ENCODE measurements at regions not wholly inside any gene's neighbourhood (a gene's known extent, or its start where the extent isn't known, plus 50 kb on each side); places are given as distances from the start of the nearest gene placed in this dataset.

DNA sequence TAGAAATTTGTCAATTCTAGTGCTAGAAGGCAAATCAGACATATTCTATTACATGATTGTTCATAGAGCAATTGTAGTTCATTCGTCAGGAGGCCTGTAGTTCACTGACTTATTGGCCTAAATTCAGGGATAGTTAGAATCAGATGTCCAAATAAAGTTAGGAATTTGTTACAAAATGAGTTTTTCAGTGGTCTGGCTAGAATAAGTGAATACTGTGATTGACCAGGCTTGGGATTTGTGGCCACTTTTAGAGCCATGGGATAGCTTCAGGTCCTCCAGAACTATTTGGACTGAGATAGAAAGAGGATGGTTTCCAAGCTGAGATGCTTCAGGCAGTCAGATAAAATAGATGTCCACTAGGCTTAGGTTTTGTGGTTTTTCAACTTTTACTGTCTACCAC lies 199.1 kb upstream of the MPDZ start:
- no peak overlapping the region for H3K18ac ChIP-seq (ENCODE audit: insufficient read length, low read depth, low read length)
- no peak overlapping the region for H2BK20ac ChIP-seq (ENCODE audit: low read depth, low read length, poor library complexity, severe bottlenecking)
- H2AK5ac ChIP-seq (ENCODE audit: insufficient read length, low read length) = no peak overlapping the region
- no peaks in the 10 kb centered on the region for H3K23me2 ChIP-seq (ENCODE audit: insufficient read length, low read depth, low read length, poor library complexity, severe bottlenecking)
- H3K14ac ChIP-seq (ENCODE audit: insufficient read depth, low read length) = no peak overlapping the region
- no peak overlapping the region for H2BK120ac ChIP-seq (ENCODE audit: low read depth, low read length, poor library complexity, severe bottlenecking)
- no peaks in the 10 kb centered on the region for H3K79me2 ChIP-seq (ENCODE audit: insufficient read depth, low read length)
- peaks cover 17 to 24% of the 10 kb centered on the region in 2 experiments for H3K9me3 Mint-ChIP-seq
- TF ChIP-seq, protein P1, sequence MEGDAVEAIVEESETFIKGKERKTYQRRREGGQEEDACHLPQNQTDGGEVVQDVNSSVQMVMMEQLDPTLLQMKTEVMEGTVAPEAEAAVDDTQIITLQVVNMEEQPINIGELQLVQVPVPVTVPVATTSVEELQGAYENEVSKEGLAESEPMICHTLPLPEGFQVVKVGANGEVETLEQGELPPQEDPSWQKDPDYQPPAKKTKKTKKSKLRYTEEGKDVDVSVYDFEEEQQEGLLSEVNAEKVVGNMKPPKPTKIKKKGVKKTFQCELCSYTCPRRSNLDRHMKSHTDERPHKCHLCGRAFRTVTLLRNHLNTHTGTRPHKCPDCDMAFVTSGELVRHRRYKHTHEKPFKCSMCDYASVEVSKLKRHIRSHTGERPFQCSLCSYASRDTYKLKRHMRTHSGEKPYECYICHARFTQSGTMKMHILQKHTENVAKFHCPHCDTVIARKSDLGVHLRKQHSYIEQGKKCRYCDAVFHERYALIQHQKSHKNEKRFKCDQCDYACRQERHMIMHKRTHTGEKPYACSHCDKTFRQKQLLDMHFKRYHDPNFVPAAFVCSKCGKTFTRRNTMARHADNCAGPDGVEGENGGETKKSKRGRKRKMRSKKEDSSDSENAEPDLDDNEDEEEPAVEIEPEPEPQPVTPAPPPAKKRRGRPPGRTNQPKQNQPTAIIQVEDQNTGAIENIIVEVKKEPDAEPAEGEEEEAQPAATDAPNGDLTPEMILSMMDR (conservative IDR thresholded peaks at IDR 0.05) = no peak
- no peak overlapping the region for H2BK15ac ChIP-seq (ENCODE audit: low read depth, low read length)
- no peak overlapping the region for H4K5ac ChIP-seq (ENCODE audit: insufficient read length, low read depth, low read length)
- no peak overlapping the region for H3K56ac ChIP-seq (ENCODE audit: insufficient read length, low read depth, low read length)
- no peak overlapping the region for H3K27ac ChIP-seq (ENCODE audit: insufficient read length, low read depth, low read length)
- no peak overlapping the region for H3T11ph ChIP-seq (ENCODE audit: low read length)
- H4K8ac ChIP-seq (replicated peaks; ENCODE audit: insufficient read length, low read depth, low read length) = no peak overlapping the region
- no peak overlapping the region for H3K27ac Mint-ChIP-seq
- H3K4me1 ChIP-seq (ENCODE audit: insufficient read depth, low read length) = peaks cover 3% of the 10 kb centered on the region; the same call in 1 of the 2 replicates
- H4K20me1 ChIP-seq (ENCODE audit: control insufficient read depth, insufficient read depth, insufficient read length) = no peaks in the 10 kb centered on the region
- no peak overlapping the region for H2BK5ac ChIP-seq (ENCODE audit: insufficient read length, low read length)
- H3K9me3 ChIP-seq (ENCODE audit: control insufficient read depth, low read depth, low read length) = no peaks in the 10 kb centered on the region
- H3K4me2 ChIP-seq (ENCODE audit: insufficient read depth, insufficient read length, low read length) = no peak overlapping the region
- H3K9ac ChIP-seq (ENCODE audit: extremely low read depth, insufficient read length, low read length) = no peak overlapping the region
- H3K27me3 ChIP-seq (ENCODE audit: insufficient read depth, low read length) = no peaks in the 10 kb centered on the region
- H2AFZ ChIP-seq (ENCODE audit: low read length) = no peak overlapping the region
- no peak overlapping the region for H3K23ac ChIP-seq (ENCODE audit: insufficient read length, low read depth, low read length)
- no peak for DNase-seq
- H3K27me3 Mint-ChIP-seq (ENCODE audit: low read depth) = no peaks in the 10 kb centered on the region
- H3K4me3 Mint-ChIP-seq = no peak overlapping the region
- H2BK12ac ChIP-seq (ENCODE audit: insufficient read length, low read depth, low read length) = no peak overlapping the region
- H3K4me1 Mint-ChIP-seq = peaks cover 0 to 13% of the 10 kb centered on the region in 2 experiments; a peak in 2 of 4 replicates
- WGBS (ENCODE audit: extremely low coverage, insufficient read length, low lambda C conversion rate) = no CpG with 5 or more reads among the region's 1 CpG
- no peaks in the 10 kb centered on the region for H3K79me1 ChIP-seq (ENCODE audit: insufficient read depth, low read depth, low read length, poor library complexity, severe bottlenecking)
- no peak overlapping the region for H4K91ac ChIP-seq (ENCODE audit: insufficient read length, low read depth, low read length)
- H3K4ac ChIP-seq (ENCODE audit: low read depth, low read length) = no peak overlapping the region
- H3K36me3 Mint-ChIP-seq (ENCODE audit: insufficient read depth in 1 of 3, low read depth in 3 of 3) = peaks cover 11 to 23% (median 17%) of the 10 kb centered on the region in 3 experiments
